ENCODE measurements at regions not wholly inside any gene's neighbourhood (a gene's known extent, or its start where the extent isn't known, plus 50 kb on each side); places are given as distances from the start of the nearest gene placed in this dataset.

DNA sequence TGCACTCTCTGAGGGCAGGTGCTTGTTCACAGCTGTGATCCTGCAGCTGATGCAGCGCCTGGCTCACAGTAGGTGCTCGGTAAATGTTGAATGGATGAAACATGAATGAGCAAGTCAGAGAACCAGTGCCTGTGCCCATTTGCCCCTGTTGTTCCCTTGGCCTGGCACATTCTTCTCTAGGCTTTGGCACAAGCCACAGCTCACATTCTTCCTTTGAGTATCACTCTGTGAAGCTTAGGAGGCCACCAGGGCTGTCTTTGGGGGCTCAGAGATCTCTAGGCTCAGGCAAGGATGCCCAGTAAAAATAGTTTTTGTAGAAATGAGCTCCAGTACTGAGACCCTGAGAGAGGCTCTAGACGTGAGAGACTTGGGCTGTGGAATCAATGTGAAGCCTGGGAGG, 144.6 kb upstream of the NAV2 start:
- TF ChIP-seq, protein P1, sequence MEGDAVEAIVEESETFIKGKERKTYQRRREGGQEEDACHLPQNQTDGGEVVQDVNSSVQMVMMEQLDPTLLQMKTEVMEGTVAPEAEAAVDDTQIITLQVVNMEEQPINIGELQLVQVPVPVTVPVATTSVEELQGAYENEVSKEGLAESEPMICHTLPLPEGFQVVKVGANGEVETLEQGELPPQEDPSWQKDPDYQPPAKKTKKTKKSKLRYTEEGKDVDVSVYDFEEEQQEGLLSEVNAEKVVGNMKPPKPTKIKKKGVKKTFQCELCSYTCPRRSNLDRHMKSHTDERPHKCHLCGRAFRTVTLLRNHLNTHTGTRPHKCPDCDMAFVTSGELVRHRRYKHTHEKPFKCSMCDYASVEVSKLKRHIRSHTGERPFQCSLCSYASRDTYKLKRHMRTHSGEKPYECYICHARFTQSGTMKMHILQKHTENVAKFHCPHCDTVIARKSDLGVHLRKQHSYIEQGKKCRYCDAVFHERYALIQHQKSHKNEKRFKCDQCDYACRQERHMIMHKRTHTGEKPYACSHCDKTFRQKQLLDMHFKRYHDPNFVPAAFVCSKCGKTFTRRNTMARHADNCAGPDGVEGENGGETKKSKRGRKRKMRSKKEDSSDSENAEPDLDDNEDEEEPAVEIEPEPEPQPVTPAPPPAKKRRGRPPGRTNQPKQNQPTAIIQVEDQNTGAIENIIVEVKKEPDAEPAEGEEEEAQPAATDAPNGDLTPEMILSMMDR (IDR thresholded peaks at IDR 0.05; ENCODE audit: low read depth, low read length, poor library complexity, severe bottlenecking) = no peak
- TF ChIP-seq EZH2phosphoT487 (IDR thresholded peaks at IDR 0.05; ENCODE audit: borderline replicate concordance, low read length) = no peak
